B cell (primary cell): ENCODE measurements at regions not wholly inside any gene's neighbourhood (a gene's known extent, or its start where the extent isn't known, plus 50 kb on each side); places are given as distances from the start of the nearest gene placed in this dataset.

Source experiments
- ATAC-seq: fragments of 200-7000 bp; cut with Tn5 transposase; one replicate; pipeline ENCODE4 v1.10.0; 2021; ENCODE audit warnings: low read depth, mild to moderate bottlenecking, moderate number of reproducible peaks, moderate library complexity
- CTCF ChIA-PET: fragments of 350-600 bp; sonication (Branson Sonifier 250); formaldehyde crosslinking; loops from one replicate; lab custom pipeline; 2021; ENCODE audit warnings: antibody characterized with exemption, inconsistent platforms; lab: Charles Lee
- POLR2A ChIA-PET: fragments of 350-600 bp; sonication (Branson Sonifier 250); formaldehyde crosslinking; loops from one replicate; lab custom pipeline; 2021; ENCODE audit warnings: antibody characterized with exemption; lab: Charles Lee
- DNase-seq: peaks from one replicate; pipeline ENCODE4 v3.0.0; 2013
- H2AFZ ChIP-seq: 2 replicates; pipeline ENCODE4 v1.6.1; 2012; ENCODE audit warnings: mild to moderate bottlenecking, low read depth, low read length; ENCODE audit not compliant: insufficient read depth, poor library complexity, severe bottlenecking
- H3K27ac ChIP-seq, 2 donors: 1 replicate in 1 of 2; 2 replicates in 1 of 2; pipeline ENCODE4 v1.5.1; 2012 to 2013; ENCODE audit warnings: low read length in 2 of 2, mild to moderate bottlenecking in 2 of 2, moderate library complexity in 1 of 2
- H3K27me3 ChIP-seq, 4 experiments: fragments of 200-600 bp in 1 of 4; sonication (generic) in 1 of 4; replicated peaks in 1 of 4; 1 replicate in 2 of 4; 2 replicates in 2 of 4; pipeline versions ENCODE4 v1.6.1 to v1.7.0; 2013 to 2016; ENCODE audit warnings: low read length in 3 of 4, mild to moderate bottlenecking in 2 of 4, mixed read lengths in 1 of 4, moderate library complexity in 1 of 4; ENCODE audit not compliant: insufficient read depth in 4 of 4, control insufficient read depth in 3 of 4; ENCODE audit errors: control extremely low read depth in 1 of 4
- H3K36me3 ChIP-seq, 2 experiments: replicated peaks in 1 of 2; 1 replicate in 1 of 2; 2 replicates in 1 of 2; pipeline versions ENCODE4 v1.6.1 to v1.7.1; 2013; ENCODE audit warnings: low read length in 1 of 2; ENCODE audit not compliant: insufficient read depth in 2 of 2, control insufficient read depth in 1 of 2; ENCODE audit errors: control extremely low read depth in 1 of 2, extremely low read depth in 1 of 2
- H3K4me1 ChIP-seq, 2 donors: fragments of 200-600 bp in 1 of 2; sonication (generic) in 1 of 2; 1 replicate in 1 of 2; 2 replicates in 1 of 2; pipeline versions ENCODE4 v1.5.1 to v1.6.1; 2013 to 2017; ENCODE audit warnings: low read length in 2 of 2; ENCODE audit not compliant: control insufficient read depth in 2 of 2, insufficient read depth in 2 of 2
- H3K4me2 ChIP-seq: replicated peaks from 2 replicates; pipeline ENCODE3; 2012; ENCODE audit warnings: mild to moderate bottlenecking, low read depth, low read length; ENCODE audit not compliant: poor library complexity, severe bottlenecking
- H3K4me3 ChIP-seq, 5 experiments: fragments of 200-600 bp in 1 of 5; sonication (generic) in 1 of 5; 1 replicate in 3 of 5; 2 replicates in 2 of 5; pipeline versions ENCODE4 v1.5.1 to v1.7.0; 2011 to 2016; ENCODE audit warnings: low read length in 4 of 5, mild to moderate bottlenecking in 4 of 5, low read depth in 2 of 5, control low read depth in 1 of 5, moderate library complexity in 1 of 5; ENCODE audit not compliant: insufficient read depth in 1 of 5; ENCODE audit errors: control extremely low read depth in 1 of 5, extremely low read depth in 1 of 5
- H3K79me2 ChIP-seq: fragments of 200-600 bp; sonication (generic); one replicate; pipeline ENCODE4 v1.6.0; 2016; ENCODE audit warnings: low read length; ENCODE audit not compliant: control insufficient read depth, insufficient read depth
- H3K9ac ChIP-seq: fragments of 200-600 bp; sonication (generic); 2 replicates; pipeline ENCODE4 v1.6.1; 2017; ENCODE audit warnings: mild to moderate bottlenecking, low read length, moderate library complexity
- H3K9me3 ChIP-seq, 3 donors: one replicate each; pipeline versions ENCODE4 v1.6.1 to v1.7.1; 2013; ENCODE audit warnings: low read length in 2 of 3; ENCODE audit not compliant: control insufficient read depth in 2 of 3, insufficient read depth in 1 of 3; ENCODE audit errors: control extremely low read depth in 1 of 3
- H4K20me1 ChIP-seq: 2 replicates; pipeline ENCODE4 v1.6.0; 2012; ENCODE audit warnings: mild to moderate bottlenecking, low read length; ENCODE audit not compliant: insufficient read depth, control insufficient read depth, poor library complexity, severe bottlenecking
- H3K27ac Mint-ChIP-seq: one replicate; pipeline ENCODE4 v1.8.0; 2021; ENCODE audit warnings: mixed read lengths
- H3K27me3 Mint-ChIP-seq: one replicate; pipeline ENCODE4 v1.8.0; 2021; ENCODE audit warnings: mixed read lengths
- H3K4me1 Mint-ChIP-seq: one replicate; pipeline ENCODE4 v1.8.0; 2021; ENCODE audit warnings: mixed read lengths
- H3K4me3 Mint-ChIP-seq: one replicate; pipeline ENCODE4 v1.8.0; 2021; ENCODE audit warnings: mixed read lengths
- H3K9me3 Mint-ChIP-seq: one replicate; pipeline ENCODE4 v1.8.0; 2022; ENCODE audit warnings: mixed read lengths; ENCODE audit not compliant: insufficient read depth
- EZH2 ChIP-seq: IDR thresholded peaks from 2 replicates; pipeline ENCODE4 v1.6.1; 2012; ENCODE audit warnings: borderline replicate concordance, low read depth, mild to moderate bottlenecking, moderate library complexity, low read length; ENCODE audit not compliant: insufficient read depth, poor library complexity, severe bottlenecking
- WGBS: methylation state at CpG from one replicate; pipeline ENCODE4 v1.1.5; 2013; ENCODE audit warnings: missing lambda C conversion rate; ENCODE audit not compliant: insufficient coverage; 5-methylcytosine and 5-hydroxymethylcytosine counted together
- intact Hi-C: fragments of 100-400 bp; cut with micrococcal nuclease; formaldehyde crosslinking; loops from one replicate; pipeline ENCODE4 v1.10.0; 2022
- TF ChIP-seq, protein P1 (sequence below): fragments of 200-600 bp; IDR thresholded peaks from one replicate; pipeline ENCODE4 v1.8.0; 2022; ENCODE audit warnings: antibody characterized with exemption, mild to moderate bottlenecking

GRCh38 chr1:217983051-217983375, 302.1 kb upstream of the RRP15 start:
- Mint-ChIP-seq H3K27ac (no peak overlapping the region), H3K4me1 (no peaks in the 10 kb centered on the region), H3K27me3 (no peaks in the 10 kb centered on the region), H3K4me3 (no peak overlapping the region), H3K9me3 (peaks cover 4% of the 10 kb centered on the region)
- Histone ChIP-seq H3K27me3 (no peaks in the 10 kb centered on the region), H3K9me3 (no peaks in the 10 kb centered on the region), H4K20me1 (no peaks in the 10 kb centered on the region), H3K4me1 (no peaks in the 10 kb centered on the region), H3K9ac (no peak overlapping the region), H2AFZ (no peak overlapping the region), H3K4me2 (no peak overlapping the region), H3K4me3 (no peak overlapping the region), H3K79me2 (no peaks in the 10 kb centered on the region), H3K27ac (no peak overlapping the region), H3K36me3 (no peaks in the 10 kb centered on the region)
- ChIA-PET POLR2A (no interaction called here), CTCF (no interaction called here)
- DNase-seq (no peak), ATAC-seq (no peak)
- intact Hi-C loops: no loop called here
- WGBS: 100% methylated on average over 1 of the region's 4 CpGs
- TF ChIP-seq, protein P1, sequence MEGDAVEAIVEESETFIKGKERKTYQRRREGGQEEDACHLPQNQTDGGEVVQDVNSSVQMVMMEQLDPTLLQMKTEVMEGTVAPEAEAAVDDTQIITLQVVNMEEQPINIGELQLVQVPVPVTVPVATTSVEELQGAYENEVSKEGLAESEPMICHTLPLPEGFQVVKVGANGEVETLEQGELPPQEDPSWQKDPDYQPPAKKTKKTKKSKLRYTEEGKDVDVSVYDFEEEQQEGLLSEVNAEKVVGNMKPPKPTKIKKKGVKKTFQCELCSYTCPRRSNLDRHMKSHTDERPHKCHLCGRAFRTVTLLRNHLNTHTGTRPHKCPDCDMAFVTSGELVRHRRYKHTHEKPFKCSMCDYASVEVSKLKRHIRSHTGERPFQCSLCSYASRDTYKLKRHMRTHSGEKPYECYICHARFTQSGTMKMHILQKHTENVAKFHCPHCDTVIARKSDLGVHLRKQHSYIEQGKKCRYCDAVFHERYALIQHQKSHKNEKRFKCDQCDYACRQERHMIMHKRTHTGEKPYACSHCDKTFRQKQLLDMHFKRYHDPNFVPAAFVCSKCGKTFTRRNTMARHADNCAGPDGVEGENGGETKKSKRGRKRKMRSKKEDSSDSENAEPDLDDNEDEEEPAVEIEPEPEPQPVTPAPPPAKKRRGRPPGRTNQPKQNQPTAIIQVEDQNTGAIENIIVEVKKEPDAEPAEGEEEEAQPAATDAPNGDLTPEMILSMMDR: no peak
- no peak for TF ChIP-seq EZH2

DNA sequence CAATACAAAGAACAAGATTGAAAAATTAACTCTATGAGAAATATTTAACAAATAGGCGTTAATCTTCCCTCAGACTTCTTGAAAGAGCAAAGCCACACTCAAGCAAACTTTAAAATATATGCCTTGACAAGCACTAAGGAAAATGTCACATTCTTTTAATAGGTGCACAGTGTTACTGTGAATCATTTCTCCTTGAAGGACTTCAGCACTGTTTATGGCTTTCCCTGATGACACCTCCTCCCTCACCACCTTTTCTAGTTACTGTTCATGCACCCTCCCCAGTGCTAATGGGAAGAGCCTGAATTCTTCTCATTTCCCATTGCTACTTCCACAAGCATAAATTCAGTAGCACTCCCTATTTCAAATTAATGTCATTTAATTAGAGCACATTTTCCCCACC, 299.5 kb upstream of the RRP15 start:
- no peak for DNase-seq
- no peak for ATAC-seq
- H2AFZ ChIP-seq: no peak overlapping the region
- Mint-ChIP-seq H3K27me3 (no peaks in the 10 kb centered on the region), H3K4me3 (no peak overlapping the region), H3K27ac (no peak overlapping the region), H3K4me1 (no peaks in the 10 kb centered on the region), H3K9me3 (peaks cover 3% of the 10 kb centered on the region)
- H3K4me3 ChIP-seq: no peak overlapping the region
- intact Hi-C loops: no loop called here
- H3K36me3 ChIP-seq: no peaks in the 10 kb centered on the region
- no CpG with 5 or more reads among the region's 1 CpG for WGBS
- CTCF ChIA-PET: no interaction called here
- TF ChIP-seq, protein P1: no peak
- TF ChIP-seq EZH2: no peak
- no peak overlapping the region for H3K27ac ChIP-seq
- no peaks in the 10 kb centered on the region for H3K79me2 ChIP-seq
- H3K27me3 ChIP-seq: no peaks in the 10 kb centered on the region
- H3K9ac ChIP-seq: no peak overlapping the region
- POLR2A ChIA-PET: no interaction called here
- no peaks in the 10 kb centered on the region for H4K20me1 ChIP-seq
- H3K4me1 ChIP-seq: no peaks in the 10 kb centered on the region
- no peak overlapping the region for H3K4me2 ChIP-seq
- H3K9me3 ChIP-seq: no peaks in the 10 kb centered on the region
